ENCODE measurements at regions not wholly inside any gene's neighbourhood (a gene's known extent, or its start where the extent isn't known, plus 50 kb on each side); places are given as distances from the start of the nearest gene placed in this dataset.

DNA sequence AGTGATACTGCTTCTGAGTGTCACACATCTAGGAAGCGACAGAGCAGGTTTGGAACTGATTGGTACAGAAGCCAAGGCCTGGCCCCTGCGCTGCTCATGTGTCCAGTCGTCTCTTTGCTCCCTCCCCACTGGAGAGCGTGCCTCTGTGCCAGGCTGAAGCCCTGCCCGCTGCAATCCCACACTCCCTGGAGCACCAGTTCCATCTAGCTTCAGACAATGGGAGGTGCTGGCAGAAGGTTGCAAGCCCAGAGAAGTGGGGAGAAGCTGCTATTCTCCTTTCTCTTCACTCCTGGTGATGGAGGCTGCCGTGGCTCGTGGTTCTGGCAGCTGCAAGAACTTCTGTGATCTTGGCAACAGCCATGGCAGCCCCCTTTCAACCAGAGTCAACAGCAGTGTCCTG, 250.9 kb downstream of the MATN1 start:
- RAD21 ChIA-PET (ENCODE audit: unreplicated experiment), result no interaction called here
- Histone ChIP-seq H2AFZ (ENCODE audit: control insufficient read depth, low read depth, low read length) (no peak overlapping the region), H3K4me2 (ENCODE audit: control insufficient read depth, insufficient read depth) (no peak overlapping the region), H3K79me2 (ENCODE audit: control insufficient read depth, insufficient read depth, low read length) (no peaks in the 10 kb centered on the region), H3K4me1 (ENCODE audit: control insufficient read depth, insufficient read depth, low read length) (no peaks in the 10 kb centered on the region), H4K20me1 (ENCODE audit: control insufficient read depth, insufficient read depth) (no peaks in the 10 kb centered on the region; the same call in 1 of the 2 replicates), H3K27me3 (replicated peaks in 1 of 2; ENCODE audit: control insufficient read depth in 2 of 2, insufficient read depth in 2 of 2, low read length in 1 of 2) (no peaks in the 10 kb centered on the region; a peak in 1 of 4 replicates), H3K9me3 (replicated peaks; ENCODE audit: control insufficient read depth, insufficient read depth, low read length) (no peaks in the 10 kb centered on the region), H3K27ac (ENCODE audit: control insufficient read depth, insufficient read depth) (no peak overlapping the region), H3K36me3 (ENCODE audit: control insufficient read depth in 2 of 2, insufficient read depth in 2 of 2, low read length in 1 of 2) (no peaks in the 10 kb centered on the region), H3K4me3 (no peak overlapping the region), H3K9ac (ENCODE audit: control insufficient read depth, insufficient read depth, low read length) (no peak overlapping the region)
- TF ChIP-seq ATF2 (IDR thresholded peaks at IDR 0.05; ENCODE audit: low read length) (no peak), YY1 (IDR thresholded peaks at IDR 0.05; ENCODE audit: low read depth, low read length) (no peak), RAD51 (IDR thresholded peaks at IDR 0.05) (no peak), ZNF217 (IDR thresholded peaks at IDR 0.05) (no peak), BCLAF1 (IDR thresholded peaks at IDR 0.05) (no peak), CBX5 (IDR thresholded peaks at IDR 0.05; ENCODE audit: low read depth) (no peak), E4F1 (IDR thresholded peaks at IDR 0.05; ENCODE audit: borderline replicate concordance, partially characterized antibody) (no peak)
- TF ChIP-seq, protein P1, sequence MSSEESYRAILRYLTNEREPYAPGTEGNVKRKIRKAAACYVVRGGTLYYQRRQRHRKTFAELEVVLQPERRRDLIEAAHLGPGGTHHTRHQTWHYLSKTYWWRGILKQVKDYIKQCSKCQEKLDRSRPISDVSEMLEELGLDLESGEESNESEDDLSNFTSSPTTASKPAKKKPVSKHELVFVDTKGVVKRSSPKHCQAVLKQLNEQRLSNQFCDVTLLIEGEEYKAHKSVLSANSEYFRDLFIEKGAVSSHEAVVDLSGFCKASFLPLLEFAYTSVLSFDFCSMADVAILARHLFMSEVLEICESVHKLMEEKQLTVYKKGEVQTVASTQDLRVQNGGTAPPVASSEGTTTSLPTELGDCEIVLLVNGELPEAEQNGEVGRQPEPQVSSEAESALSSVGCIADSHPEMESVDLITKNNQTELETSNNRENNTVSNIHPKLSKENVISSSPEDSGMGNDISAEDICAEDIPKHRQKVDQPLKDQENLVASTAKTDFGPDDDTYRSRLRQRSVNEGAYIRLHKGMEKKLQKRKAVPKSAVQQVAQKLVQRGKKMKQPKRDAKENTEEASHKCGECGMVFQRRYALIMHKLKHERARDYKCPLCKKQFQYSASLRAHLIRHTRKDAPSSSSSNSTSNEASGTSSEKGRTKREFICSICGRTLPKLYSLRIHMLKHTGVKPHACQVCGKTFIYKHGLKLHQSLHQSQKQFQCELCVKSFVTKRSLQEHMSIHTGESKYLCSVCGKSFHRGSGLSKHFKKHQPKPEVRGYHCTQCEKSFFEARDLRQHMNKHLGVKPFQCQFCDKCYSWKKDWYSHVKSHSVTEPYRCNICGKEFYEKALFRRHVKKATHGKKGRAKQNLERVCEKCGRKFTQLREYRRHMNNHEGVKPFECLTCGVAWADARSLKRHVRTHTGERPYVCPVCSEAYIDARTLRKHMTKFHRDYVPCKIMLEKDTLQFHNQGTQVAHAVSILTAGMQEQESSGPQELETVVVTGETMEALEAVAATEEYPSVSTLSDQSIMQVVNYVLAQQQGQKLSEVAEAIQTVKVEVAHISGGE (CRISPR knock-in tag; IDR thresholded peaks at IDR 0.05), result no peak
- TF ChIP-seq, protein P2, sequence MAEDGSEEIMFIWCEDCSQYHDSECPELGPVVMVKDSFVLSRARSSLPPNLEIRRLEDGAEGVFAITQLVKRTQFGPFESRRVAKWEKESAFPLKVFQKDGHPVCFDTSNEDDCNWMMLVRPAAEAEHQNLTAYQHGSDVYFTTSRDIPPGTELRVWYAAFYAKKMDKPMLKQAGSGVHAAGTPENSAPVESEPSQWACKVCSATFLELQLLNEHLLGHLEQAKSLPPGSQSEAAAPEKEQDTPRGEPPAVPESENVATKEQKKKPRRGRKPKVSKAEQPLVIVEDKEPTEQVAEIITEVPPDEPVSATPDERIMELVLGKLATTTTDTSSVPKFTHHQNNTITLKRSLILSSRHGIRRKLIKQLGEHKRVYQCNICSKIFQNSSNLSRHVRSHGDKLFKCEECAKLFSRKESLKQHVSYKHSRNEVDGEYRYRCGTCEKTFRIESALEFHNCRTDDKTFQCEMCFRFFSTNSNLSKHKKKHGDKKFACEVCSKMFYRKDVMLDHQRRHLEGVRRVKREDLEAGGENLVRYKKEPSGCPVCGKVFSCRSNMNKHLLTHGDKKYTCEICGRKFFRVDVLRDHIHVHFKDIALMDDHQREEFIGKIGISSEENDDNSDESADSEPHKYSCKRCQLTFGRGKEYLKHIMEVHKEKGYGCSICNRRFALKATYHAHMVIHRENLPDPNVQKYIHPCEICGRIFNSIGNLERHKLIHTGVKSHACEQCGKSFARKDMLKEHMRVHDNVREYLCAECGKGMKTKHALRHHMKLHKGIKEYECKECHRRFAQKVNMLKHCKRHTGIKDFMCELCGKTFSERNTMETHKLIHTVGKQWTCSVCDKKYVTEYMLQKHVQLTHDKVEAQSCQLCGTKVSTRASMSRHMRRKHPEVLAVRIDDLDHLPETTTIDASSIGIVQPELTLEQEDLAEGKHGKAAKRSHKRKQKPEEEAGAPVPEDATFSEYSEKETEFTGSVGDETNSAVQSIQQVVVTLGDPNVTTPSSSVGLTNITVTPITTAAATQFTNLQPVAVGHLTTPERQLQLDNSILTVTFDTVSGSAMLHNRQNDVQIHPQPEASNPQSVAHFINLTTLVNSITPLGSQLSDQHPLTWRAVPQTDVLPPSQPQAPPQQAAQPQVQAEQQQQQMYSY (CRISPR knock-in tag; IDR thresholded peaks at IDR 0.05), result no peak
- in situ Hi-C loops (cut with MboI), result no loop called here
- ATAC-seq, result no peak
- intact Hi-C loops (cut with micrococcal nuclease; ENCODE audit: unreplicated experiment), result no loop called here
- DNase-seq (ENCODE audit: low read depth, low spot score), result no peak
- BruUV-seq (replicated peaks), result no TSS peak
- SMC1A ChIA-PET (ENCODE audit: uncharacterized antibody, unreplicated experiment), result no interaction called here
- WGBS (ENCODE audit: insufficient coverage, insufficient replicate concordance, low lambda C conversion rate, missing lambda C conversion rate), result 17% methylated on average over 7 of the region's 7 CpGs
- FAIRE-seq, result no peak
- POLR2A ChIA-PET, result no interaction called here
- CTCF ChIA-PET, result no interaction called here
